Thyroid gland (tissue), 4 donors: ENCODE measurements at regions not wholly inside any gene's neighbourhood (a gene's known extent, or its start where the extent isn't known, plus 50 kb on each side); places are given as distances from the start of the nearest gene placed in this dataset.

Source experiments
- POLR2A ChIP-seq, 2 donors: fragments of 450-650 bp; IDR thresholded peaks; one replicate each; pipeline ENCODE4 v1.6.1; 2017; ENCODE audit warnings: antibody characterized with exemption in 2 of 2, mild to moderate bottlenecking in 2 of 2, moderate library complexity in 1 of 2
- TF ChIP-seq, protein P1 (sequence below), 6 experiments: fragments of 200-600 bp in 3 of 6; fragments of 450-650 bp in 3 of 6; sonication (generic) in 3 of 6; IDR thresholded peaks; one replicate each; pipeline ENCODE4 v1.5.1; 2016 to 2019; ENCODE audit warnings: antibody characterized with exemption in 6 of 6, mild to moderate bottlenecking in 2 of 6, inconsistent platforms in 1 of 6, moderate library complexity in 1 of 6

DNA sequence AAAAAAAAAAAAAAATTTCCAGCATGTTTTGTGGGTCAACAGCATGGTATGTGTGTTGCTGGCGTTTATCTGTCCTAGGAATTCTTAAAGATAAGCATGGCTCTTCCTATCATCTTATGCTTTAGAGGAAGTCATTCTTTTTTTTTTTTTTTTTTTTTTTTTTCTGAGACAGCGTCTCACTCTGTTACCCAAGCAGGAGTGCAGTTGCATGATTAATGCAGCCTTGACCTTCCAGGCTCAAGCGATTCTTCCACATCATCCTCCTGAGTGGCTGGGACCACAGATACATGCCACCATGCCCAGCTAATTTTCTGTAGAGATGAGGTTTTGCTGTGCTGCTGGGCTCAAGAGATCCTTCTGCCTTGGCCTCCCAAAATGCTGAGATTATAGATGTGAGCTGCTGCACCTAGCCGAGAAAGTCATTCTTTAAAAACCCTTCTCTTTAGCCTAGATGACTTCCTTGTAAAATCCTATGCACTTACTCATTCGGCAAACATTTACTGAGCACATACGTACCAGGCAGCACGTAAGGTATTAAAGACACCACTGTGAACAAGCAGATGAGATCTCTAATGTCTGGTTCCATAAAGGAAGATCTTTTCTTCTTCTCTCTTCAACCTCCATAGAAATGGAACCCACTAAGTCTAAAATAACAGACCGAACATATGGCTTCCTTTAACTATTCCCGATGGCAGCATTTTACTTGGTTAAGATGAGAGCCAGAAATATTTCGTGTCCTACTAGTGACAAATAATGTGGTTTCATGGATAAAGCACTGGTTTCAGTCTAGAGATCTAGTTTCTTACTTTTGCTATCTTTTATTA lies 122.4 kb downstream of the RIN2 start:
- TF ChIP-seq, protein P1, sequence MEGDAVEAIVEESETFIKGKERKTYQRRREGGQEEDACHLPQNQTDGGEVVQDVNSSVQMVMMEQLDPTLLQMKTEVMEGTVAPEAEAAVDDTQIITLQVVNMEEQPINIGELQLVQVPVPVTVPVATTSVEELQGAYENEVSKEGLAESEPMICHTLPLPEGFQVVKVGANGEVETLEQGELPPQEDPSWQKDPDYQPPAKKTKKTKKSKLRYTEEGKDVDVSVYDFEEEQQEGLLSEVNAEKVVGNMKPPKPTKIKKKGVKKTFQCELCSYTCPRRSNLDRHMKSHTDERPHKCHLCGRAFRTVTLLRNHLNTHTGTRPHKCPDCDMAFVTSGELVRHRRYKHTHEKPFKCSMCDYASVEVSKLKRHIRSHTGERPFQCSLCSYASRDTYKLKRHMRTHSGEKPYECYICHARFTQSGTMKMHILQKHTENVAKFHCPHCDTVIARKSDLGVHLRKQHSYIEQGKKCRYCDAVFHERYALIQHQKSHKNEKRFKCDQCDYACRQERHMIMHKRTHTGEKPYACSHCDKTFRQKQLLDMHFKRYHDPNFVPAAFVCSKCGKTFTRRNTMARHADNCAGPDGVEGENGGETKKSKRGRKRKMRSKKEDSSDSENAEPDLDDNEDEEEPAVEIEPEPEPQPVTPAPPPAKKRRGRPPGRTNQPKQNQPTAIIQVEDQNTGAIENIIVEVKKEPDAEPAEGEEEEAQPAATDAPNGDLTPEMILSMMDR (IDR thresholded peaks at IDR 0.05): no peak
- no peak for TF ChIP-seq POLR2A (IDR thresholded peaks at IDR 0.05)
